Hepatocyte (in vitro differentiated cells): ENCODE measurements at regions not wholly inside any gene's neighbourhood (a gene's known extent, or its start where the extent isn't known, plus 50 kb on each side); places are given as distances from the start of the nearest gene placed in this dataset.

Source experiments
- DNase-seq: peaks from one replicate; pipeline ENCODE4 v3.0.0-alpha.2; 2016; ENCODE audit warnings: low spot score
- H2AFZ ChIP-seq: fragments of 200-600 bp; sonication (generic); 2 replicates; pipeline ENCODE4 v1.6.0; 2016; ENCODE audit warnings: antibody characterized with exemption, mild to moderate bottlenecking
- H3K27ac ChIP-seq: fragments of 200-600 bp; sonication (generic); 2 replicates; pipeline ENCODE4 v1.5.1; 2016; ENCODE audit warnings: mild to moderate bottlenecking
- H3K27me3 ChIP-seq: fragments of 200-600 bp; sonication (generic); 2 replicates; pipeline ENCODE4 v1.6.1; 2016
- H3K36me3 ChIP-seq: fragments of 200-600 bp; sonication (generic); replicated peaks from 2 replicates; pipeline ENCODE4 v1.5.1; 2016; ENCODE audit warnings: low read depth; ENCODE audit not compliant: insufficient read depth
- H3K4me1 ChIP-seq: fragments of 200-600 bp; sonication (generic); 2 replicates; pipeline ENCODE4 v1.5.1; 2016; ENCODE audit warnings: mild to moderate bottlenecking, moderate library complexity; ENCODE audit not compliant: insufficient read depth
- H3K4me2 ChIP-seq: fragments of 200-600 bp; sonication (generic); 2 replicates; pipeline ENCODE4 v1.6.0; 2016
- H3K4me3 ChIP-seq: fragments of 200-600 bp; sonication (generic); 2 replicates; pipeline ENCODE4 v1.5.1; 2016; ENCODE audit warnings: mild to moderate bottlenecking
- H3K79me2 ChIP-seq: fragments of 200-600 bp; sonication (generic); 2 replicates; pipeline ENCODE4 v1.6.0; 2017; ENCODE audit warnings: mild to moderate bottlenecking
- H3K9me2 ChIP-seq: fragments of 200-600 bp; sonication (generic); replicated peaks from 2 replicates; pipeline ENCODE4 v1.6.0; 2017; ENCODE audit warnings: mild to moderate bottlenecking; ENCODE audit not compliant: insufficient read depth
- H3K9me3 ChIP-seq: fragments of 200-600 bp; sonication (generic); 2 replicates; pipeline ENCODE4 v1.5.1; 2016; ENCODE audit warnings: low read depth, mild to moderate bottlenecking
- H4K20me1 ChIP-seq: fragments of 200-600 bp; sonication (generic); 2 replicates; pipeline ENCODE4 v1.6.0; 2016; ENCODE audit warnings: mild to moderate bottlenecking; ENCODE audit not compliant: insufficient read depth, poor library complexity, severe bottlenecking
- CTCF ChIP-seq: fragments of 200-600 bp; sonication (generic); IDR thresholded peaks from 2 replicates; pipeline ENCODE4 v1.5.1; 2016; ENCODE audit warnings: antibody characterized with exemption, mild to moderate bottlenecking; ENCODE audit not compliant: poor library complexity
- EZH2 ChIP-seq: fragments of 200-600 bp; sonication (generic); IDR thresholded peaks from 2 replicates; pipeline ENCODE4 v1.6.1; 2016; ENCODE audit warnings: antibody characterized with exemption, mild to moderate bottlenecking, borderline replicate concordance
- EZH2phosphoT487 ChIP-seq: fragments of 200-600 bp; sonication (generic); IDR thresholded peaks from one replicate; pipeline ENCODE4 v1.6.1; 2018; ENCODE audit warnings: antibody characterized with exemption, mild to moderate bottlenecking, low read depth, moderate library complexity; ENCODE audit not compliant: unreplicated experiment, severe bottlenecking
- WGBS: methylation state at CpG from one replicate; pipeline ENCODE4 v1.1.6; 2016; ENCODE audit warnings: low lambda C conversion rate; ENCODE audit errors: missing lambda C conversion rate; 5-methylcytosine and 5-hydroxymethylcytosine counted together

- Histone ChIP-seq H3K27ac (no peak overlapping the region), H3K36me3 (no peaks in the 10 kb centered on the region), H3K27me3 (no peaks in the 10 kb centered on the region), H3K9me2 (no peaks in the 10 kb centered on the region), H4K20me1 (no peaks in the 10 kb centered on the region), H3K79me2 (no peaks in the 10 kb centered on the region), H3K4me2 (no peak overlapping the region), H2AFZ (no peak overlapping the region), H3K4me3 (no peak overlapping the region), H3K9me3 (no peaks in the 10 kb centered on the region), H3K4me1 (peaks cover 14% of the 10 kb centered on the region)
- 73% methylated on average over 10 of the region's 10 CpGs for WGBS
- TF ChIP-seq EZH2phosphoT487 (no peak), EZH2 (no peak), CTCF (no peak)
- no peak for DNase-seq
Measured at GRCh38 chrX:69282893-69283690, 117.8 kb upstream of the PJA1 start.

- no peak overlapping the region for H3K4me2 ChIP-seq
- H3K9me3 ChIP-seq = no peaks in the 10 kb centered on the region
- H3K27me3 ChIP-seq = no peaks in the 10 kb centered on the region
- no peaks in the 10 kb centered on the region for H4K20me1 ChIP-seq
- H2AFZ ChIP-seq = no peak overlapping the region
- H3K36me3 ChIP-seq = no peaks in the 10 kb centered on the region
- no peak for DNase-seq
- no peak overlapping the region for H3K4me3 ChIP-seq
- WGBS = 39% methylated on average over 4 of the region's 4 CpGs
- no peaks in the 10 kb centered on the region for H3K9me2 ChIP-seq
- H3K27ac ChIP-seq = no peak overlapping the region
- no peaks in the 10 kb centered on the region for H3K79me2 ChIP-seq
- no peak for TF ChIP-seq EZH2
- no peak for TF ChIP-seq CTCF
- TF ChIP-seq EZH2phosphoT487 = no peak
- H3K4me1 ChIP-seq = peaks cover 14% of the 10 kb centered on the region
Measured at GRCh38 chrX:69280933-69281332, 115.7 kb upstream of the PJA1 start.

- H3K9me3 ChIP-seq = no peaks in the 10 kb centered on the region
- H2AFZ ChIP-seq = no peak overlapping the region
- no peaks in the 10 kb centered on the region for H3K9me2 ChIP-seq
- no peaks in the 10 kb centered on the region for H3K27me3 ChIP-seq
- H3K36me3 ChIP-seq = no peaks in the 10 kb centered on the region
- no peaks in the 10 kb centered on the region for H3K79me2 ChIP-seq
- H4K20me1 ChIP-seq = no peaks in the 10 kb centered on the region
- no peak overlapping the region for H3K4me2 ChIP-seq
- no peak overlapping the region for H3K4me3 ChIP-seq
- no peak overlapping the region for H3K27ac ChIP-seq
- WGBS = 75% methylated on average over 3 of the region's 3 CpGs
- DNase-seq = no peak
- TF ChIP-seq EZH2 (no peak), CTCF (no peak), EZH2phosphoT487 (no peak)
- H3K4me1 ChIP-seq = peaks cover 14% of the 10 kb centered on the region
Measured at GRCh38 chrX:69279234-69279633, 114.0 kb upstream of the PJA1 start.
